Neural crest cell (in vitro differentiated cells): ENCODE measurements at regions not wholly inside any gene's neighbourhood (a gene's known extent, or its start where the extent isn't known, plus 50 kb on each side); places are given as distances from the start of the nearest gene placed in this dataset.

Experiments used
- DNase-seq: peaks from one replicate; pipeline ENCODE4 v3.0.0; 2021; ENCODE audit warnings: low read depth, mixed read lengths, low spot score
- H3K27ac Mint-ChIP-seq: one replicate; pipeline ENCODE4 v1.8.0; 2021; ENCODE audit warnings: mild to moderate bottlenecking, mixed read lengths; ENCODE audit not compliant: unreplicated experiment
- H3K27me3 Mint-ChIP-seq: 2 replicates; pipeline ENCODE4 v1.8.0; 2021; ENCODE audit warnings: low read depth, mild to moderate bottlenecking, mixed read lengths
- H3K36me3 Mint-ChIP-seq: 2 replicates; pipeline ENCODE4 v1.8.0; 2021; ENCODE audit warnings: low read depth, mild to moderate bottlenecking, mixed read lengths
- H3K4me1 Mint-ChIP-seq: 2 replicates; pipeline ENCODE4 v1.8.0; 2021; ENCODE audit warnings: mixed read lengths
- H3K4me3 Mint-ChIP-seq: one replicate; pipeline ENCODE4 v1.8.0; 2021; ENCODE audit warnings: mild to moderate bottlenecking, mixed read lengths
- H3K9me3 Mint-ChIP-seq: 2 replicates; pipeline ENCODE4 v1.8.0; 2021; ENCODE audit warnings: mixed read lengths
- CTCF ChIP-seq: fragments of 200-600 bp; sonication (generic); conservative IDR thresholded peaks from 2 replicates; pipeline ENCODE4 v1.5.0; 2021; ENCODE audit warnings: antibody characterized with exemption, mild to moderate bottlenecking

GRCh38 chr3:102599819-102600576 lies 165.2 kb downstream of the ZPLD1 start:
- Mint-ChIP-seq H3K4me1 (no peaks in the 10 kb centered on the region), H3K4me3 (no peak overlapping the region), H3K9me3 (no peaks in the 10 kb centered on the region), H3K27ac (no peak overlapping the region), H3K27me3 (peaks cover 2% of the 10 kb centered on the region), H3K36me3 (no peaks in the 10 kb centered on the region)
- TF ChIP-seq CTCF, result no peak
- no peak for DNase-seq

GRCh38 chr3:102605153-102605552 lies 170.3 kb downstream of the ZPLD1 start:
- Mint-ChIP-seq H3K4me1 (no peaks in the 10 kb centered on the region), H3K27ac (no peak overlapping the region), H3K9me3 (no peaks in the 10 kb centered on the region), H3K27me3 (peaks cover 6% of the 10 kb centered on the region), H3K36me3 (no peaks in the 10 kb centered on the region), H3K4me3 (no peak overlapping the region)
- no peak for DNase-seq
- TF ChIP-seq CTCF, result no peak

- TF ChIP-seq CTCF, result no peak
- DNase-seq, result no peak
- Mint-ChIP-seq H3K36me3 (no peaks in the 10 kb centered on the region), H3K4me1 (no peaks in the 10 kb centered on the region), H3K27ac (no peak overlapping the region), H3K4me3 (no peak overlapping the region), H3K9me3 (no peaks in the 10 kb centered on the region), H3K27me3 (peaks cover 6% of the 10 kb centered on the region)
Measured at GRCh38 chr3:102608875-102609274, 174.1 kb downstream of the ZPLD1 start.

- TF ChIP-seq CTCF, result no peak
- no peaks in the 10 kb centered on the region for H3K36me3 Mint-ChIP-seq
- H3K9me3 Mint-ChIP-seq, result no peaks in the 10 kb centered on the region
- H3K4me3 Mint-ChIP-seq, result no peak overlapping the region
- no peaks in the 10 kb centered on the region for H3K4me1 Mint-ChIP-seq
- H3K27ac Mint-ChIP-seq, result no peak overlapping the region
- no peak for DNase-seq
- no peaks in the 10 kb centered on the region for H3K27me3 Mint-ChIP-seq
Measured at GRCh38 chr3:102614021-102614569, 179.3 kb downstream of the ZPLD1 start.

- Mint-ChIP-seq H3K36me3 (no peaks in the 10 kb centered on the region), H3K4me3 (no peak overlapping the region), H3K4me1 (no peaks in the 10 kb centered on the region), H3K27ac (no peak overlapping the region), H3K9me3 (no peaks in the 10 kb centered on the region), H3K27me3 (no peaks in the 10 kb centered on the region)
- TF ChIP-seq CTCF, result no peak
- DNase-seq, result no peak
Measured at GRCh38 chr3:102614585-102614984, 179.8 kb downstream of the ZPLD1 start.
